Suprapubic skin (tissue), 3 donors: ENCODE measurements at regions not wholly inside any gene's neighbourhood (a gene's known extent, or its start where the extent isn't known, plus 50 kb on each side); places are given as distances from the start of the nearest gene placed in this dataset.

Experiments
- CTCF ChIP-seq, 2 donors: fragments of 200-600 bp in 1 of 2; fragments of 450-650 bp in 1 of 2; sonication (generic) in 1 of 2; IDR thresholded peaks; one replicate each; pipeline ENCODE4 v1.5.1; 2016 to 2019; ENCODE audit warnings: antibody characterized with exemption in 2 of 2, mild to moderate bottlenecking in 1 of 2, moderate library complexity in 1 of 2
- EP300 ChIP-seq: sonication (generic); formaldehyde crosslinking; IDR thresholded peaks from one replicate; pipeline ENCODE4 v1.6.1; 2017; ENCODE audit warnings: antibody characterized with exemption

GRCh38 chr6:159620947-159621346 is 72.1 kb downstream of the SOD2 start:
- TF ChIP-seq CTCF (IDR thresholded peaks at IDR 0.05) (no peak), EP300 (no peak)
